Central memory CD8-positive, alpha-beta T cell (primary cell): ENCODE measurements at regions not wholly inside any gene's neighbourhood (a gene's known extent, or its start where the extent isn't known, plus 50 kb on each side); places are given as distances from the start of the nearest gene placed in this dataset.
"Not testable (repeated sequence)": the region's sequence is repeated elsewhere in the genome, so short reads cannot be mapped to it uniquely, and the experiment has no call there.

Experiments
- ATAC-seq: fragments of 150-1000 bp; cut with Tn5 transposase; replicated peaks from 2 replicates; pipeline ENCODE4 v1.10.0; 2022; ENCODE audit warnings: mild to moderate bottlenecking, moderate FRiP score, moderate number of reproducible peaks; ENCODE audit not compliant: poor library complexity, severe bottlenecking; ENCODE audit errors: extremely low read depth
- DNase-seq, 2 donors: peaks; one replicate each; pipeline ENCODE4 v3.0.0; 2021; ENCODE audit warnings: low spot score in 2 of 2
- H3K27ac Mint-ChIP-seq: one replicate; pipeline ENCODE4 v1.8.0; 2022; ENCODE audit warnings: low read depth, mild to moderate bottlenecking, moderate library complexity, mixed read lengths
- H3K27me3 Mint-ChIP-seq: one replicate; pipeline ENCODE4 v1.8.0; 2022; ENCODE audit warnings: mixed read lengths
- H3K36me3 Mint-ChIP-seq: one replicate; pipeline ENCODE4 v1.8.0; 2022; ENCODE audit warnings: mild to moderate bottlenecking, moderate library complexity, mixed read lengths; ENCODE audit not compliant: insufficient read depth
- H3K4me1 Mint-ChIP-seq: one replicate; pipeline ENCODE4 v1.8.0; 2022; ENCODE audit warnings: mixed read lengths
- H3K4me3 Mint-ChIP-seq: one replicate; pipeline ENCODE4 v1.8.0; 2022; ENCODE audit warnings: mild to moderate bottlenecking, moderate library complexity, mixed read lengths
- H3K9me3 Mint-ChIP-seq: one replicate; pipeline ENCODE4 v1.8.0; 2022; ENCODE audit warnings: mixed read lengths

- no peak overlapping the region for H3K4me3 Mint-ChIP-seq
- peaks cover 1% of the 10 kb centered on the region for H3K36me3 Mint-ChIP-seq
- ATAC-seq, result no peak
- peaks cover 9% of the 10 kb centered on the region for H3K9me3 Mint-ChIP-seq
- no peaks in the 10 kb centered on the region for H3K4me1 Mint-ChIP-seq
- no peak overlapping the region for H3K27ac Mint-ChIP-seq
- H3K27me3 Mint-ChIP-seq, result peaks cover 67% of the 10 kb centered on the region
- DNase-seq, result no peak
Observed at GRCh38 chr9:134525841-134526583, 115.6 kb upstream of the COL5A1 start.

GRCh38 chr9:134526584-134527477, 114.8 kb upstream of the COL5A1 start:
- no peak for ATAC-seq
- no peak for DNase-seq
- no peak overlapping the region for H3K4me3 Mint-ChIP-seq
- peaks cover 9% of the 10 kb centered on the region for H3K9me3 Mint-ChIP-seq
- H3K27ac Mint-ChIP-seq, result no peak overlapping the region
- no peaks in the 10 kb centered on the region for H3K4me1 Mint-ChIP-seq
- peaks cover 1% of the 10 kb centered on the region for H3K36me3 Mint-ChIP-seq
- peaks cover 67% of the 10 kb centered on the region for H3K27me3 Mint-ChIP-seq

GRCh38 chr9:134530724-134531123, 110.9 kb upstream of the COL5A1 start:
- peaks cover 9% of the 10 kb centered on the region for H3K9me3 Mint-ChIP-seq

GRCh38 chr9:134531220-134531970, 110.2 kb upstream of the COL5A1 start:
- H3K4me3 Mint-ChIP-seq, result no peak overlapping the region
- DNase-seq, result no peak
- peaks cover 9% of the 10 kb centered on the region for H3K9me3 Mint-ChIP-seq
- no peak for ATAC-seq
- H3K27me3 Mint-ChIP-seq, result peaks cover 45% of the 10 kb centered on the region
- no peaks in the 10 kb centered on the region for H3K36me3 Mint-ChIP-seq
- no peaks in the 10 kb centered on the region for H3K4me1 Mint-ChIP-seq
- no peak overlapping the region for H3K27ac Mint-ChIP-seq

More at GRCh38 chr9:134530724-134531123, 110.9 kb upstream of the COL5A1 start:
- Mint-ChIP-seq H3K4me1 (no peaks in the 10 kb centered on the region), H3K27ac (no peak overlapping the region), H3K36me3 (no peaks in the 10 kb centered on the region), H3K27me3 (peaks cover 47% of the 10 kb centered on the region), H3K4me3 (no peak overlapping the region)
- DNase-seq, result no peak
- no peak for ATAC-seq

- H3K4me1 Mint-ChIP-seq, result no peaks in the 10 kb centered on the region
- H3K36me3 Mint-ChIP-seq, result no peaks in the 10 kb centered on the region
- H3K4me3 Mint-ChIP-seq, result no peak overlapping the region
- peaks cover 9% of the 10 kb centered on the region for H3K9me3 Mint-ChIP-seq
- peaks cover 44% of the 10 kb centered on the region for H3K27me3 Mint-ChIP-seq
- ATAC-seq (no peak), DNase-seq (no peak)
- no peak overlapping the region for H3K27ac Mint-ChIP-seq
Observed at GRCh38 chr9:134532084-134532483, 109.5 kb upstream of the COL5A1 start.

GRCh38 chr9:134532661-134533060, 108.9 kb upstream of the COL5A1 start:
- H3K4me1 Mint-ChIP-seq, ATAC-seq, H3K9me3 Mint-ChIP-seq, H3K36me3 Mint-ChIP-seq, H3K4me3 Mint-ChIP-seq, DNase-seq, H3K27ac Mint-ChIP-seq: not testable (repeated sequence)
- H3K27me3 Mint-ChIP-seq, result peaks cover 41% of the 10 kb centered on the region

- Mint-ChIP-seq H3K27me3 (peaks cover 54% of the 10 kb centered on the region), H3K27ac (no peak overlapping the region), H3K9me3 (peaks cover 9% of the 10 kb centered on the region), H3K36me3 (no peaks in the 10 kb centered on the region), H3K4me1 (no peaks in the 10 kb centered on the region), H3K4me3 (no peak overlapping the region)
- DNase-seq (no peak), ATAC-seq (no peak)
Observed at GRCh38 chr9:134533850-134534588, 107.6 kb upstream of the COL5A1 start.

GRCh38 chr9:134534661-134535080, 106.9 kb upstream of the COL5A1 start:
- ATAC-seq, result no peak
- DNase-seq, result no peak
- Mint-ChIP-seq H3K4me3 (no peak overlapping the region), H3K27me3 (peaks cover 54% of the 10 kb centered on the region), H3K27ac (no peak overlapping the region), H3K4me1 (no peaks in the 10 kb centered on the region), H3K36me3 (no peaks in the 10 kb centered on the region), H3K9me3 (peaks cover 9% of the 10 kb centered on the region)

GRCh38 chr9:134535171-134535570, 106.4 kb upstream of the COL5A1 start:
- Mint-ChIP-seq H3K36me3 (no peaks in the 10 kb centered on the region), H3K4me1 (no peaks in the 10 kb centered on the region), H3K27ac (no peak overlapping the region), H3K27me3 (peaks cover 52% of the 10 kb centered on the region), H3K9me3 (peaks cover 5% of the 10 kb centered on the region), H3K4me3 (no peak overlapping the region)
- ATAC-seq, result no peak
- DNase-seq, result no peak

- no peak for DNase-seq
- Mint-ChIP-seq H3K36me3 (no peaks in the 10 kb centered on the region), H3K27me3 (peaks cover 43% of the 10 kb centered on the region), H3K27ac (no peak overlapping the region), H3K4me3 (no peak overlapping the region), H3K9me3 (no peaks in the 10 kb centered on the region), H3K4me1 (no peaks in the 10 kb centered on the region)
- no peak for ATAC-seq
Observed at GRCh38 chr9:134536101-134536900, 105.3 kb upstream of the COL5A1 start.

- DNase-seq, result no peak
- Mint-ChIP-seq H3K4me3 (no peak overlapping the region), H3K27me3 (peaks cover 43% of the 10 kb centered on the region), H3K36me3 (no peaks in the 10 kb centered on the region), H3K4me1 (no peaks in the 10 kb centered on the region), H3K27ac (no peak overlapping the region), H3K9me3 (no peaks in the 10 kb centered on the region)
- ATAC-seq, result no peak
Observed at GRCh38 chr9:134536931-134537330, 104.7 kb upstream of the COL5A1 start.
